ENCODE measurements at regions not wholly inside any gene's neighbourhood (a gene's known extent, or its start where the extent isn't known, plus 50 kb on each side); places are given as distances from the start of the nearest gene placed in this dataset.
A peak's percentile ranks its signal among the peaks of the same experiment; 100 is the strongest.

DNA sequence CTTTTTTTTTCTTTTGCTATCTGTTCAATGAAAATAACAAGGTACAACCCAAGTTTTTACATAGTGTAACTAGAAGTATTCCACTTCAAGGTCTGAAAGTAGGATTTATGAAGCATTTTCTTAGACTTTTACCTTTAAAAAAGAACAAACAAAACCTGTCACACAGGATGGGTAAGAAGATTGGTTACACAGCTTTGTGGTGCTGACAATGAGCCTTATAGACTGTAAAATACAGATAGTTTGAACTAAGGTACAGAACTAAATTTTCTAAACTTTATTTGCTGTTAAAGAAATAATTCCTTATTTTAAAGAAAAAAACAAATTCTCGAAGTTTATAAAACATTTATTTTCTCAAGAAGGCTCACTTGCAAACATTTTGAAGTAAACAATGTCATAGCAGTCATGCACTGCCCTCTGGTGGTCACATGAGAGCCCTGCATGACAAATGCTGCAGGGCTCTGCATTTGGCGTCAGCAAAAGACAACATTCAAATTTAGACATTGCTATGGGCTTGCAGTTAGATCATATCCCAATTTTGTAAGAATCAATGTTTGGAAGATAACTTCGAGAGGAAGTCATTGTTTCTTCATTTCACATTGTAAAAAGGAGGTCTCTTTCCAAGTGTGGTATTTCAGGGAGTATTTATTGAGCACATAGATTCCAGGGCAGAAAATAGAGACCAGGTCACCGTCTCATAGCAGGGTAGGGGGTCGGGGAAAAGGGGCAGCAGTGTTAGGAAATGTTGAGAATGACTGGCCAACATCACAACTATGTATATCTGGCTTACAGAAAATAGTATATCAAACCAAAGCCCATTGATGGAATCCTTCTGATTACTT is 115.3 kb upstream of the FMN2 start:
- peak; percentile 50 for DNase-seq (ENCODE audit: low spot score)
- TF ChIP-seq, protein P1, sequence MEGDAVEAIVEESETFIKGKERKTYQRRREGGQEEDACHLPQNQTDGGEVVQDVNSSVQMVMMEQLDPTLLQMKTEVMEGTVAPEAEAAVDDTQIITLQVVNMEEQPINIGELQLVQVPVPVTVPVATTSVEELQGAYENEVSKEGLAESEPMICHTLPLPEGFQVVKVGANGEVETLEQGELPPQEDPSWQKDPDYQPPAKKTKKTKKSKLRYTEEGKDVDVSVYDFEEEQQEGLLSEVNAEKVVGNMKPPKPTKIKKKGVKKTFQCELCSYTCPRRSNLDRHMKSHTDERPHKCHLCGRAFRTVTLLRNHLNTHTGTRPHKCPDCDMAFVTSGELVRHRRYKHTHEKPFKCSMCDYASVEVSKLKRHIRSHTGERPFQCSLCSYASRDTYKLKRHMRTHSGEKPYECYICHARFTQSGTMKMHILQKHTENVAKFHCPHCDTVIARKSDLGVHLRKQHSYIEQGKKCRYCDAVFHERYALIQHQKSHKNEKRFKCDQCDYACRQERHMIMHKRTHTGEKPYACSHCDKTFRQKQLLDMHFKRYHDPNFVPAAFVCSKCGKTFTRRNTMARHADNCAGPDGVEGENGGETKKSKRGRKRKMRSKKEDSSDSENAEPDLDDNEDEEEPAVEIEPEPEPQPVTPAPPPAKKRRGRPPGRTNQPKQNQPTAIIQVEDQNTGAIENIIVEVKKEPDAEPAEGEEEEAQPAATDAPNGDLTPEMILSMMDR (IDR thresholded peaks at IDR 0.05; ENCODE audit: borderline replicate concordance, control extremely low read depth, extremely low read depth, insufficient read depth, missing control alignments), result peak; percentile 87
- in situ Hi-C loops (cut with MboI; ENCODE audit: low sequenced_read_pairs, unreplicated experiment), result no loop called here

DNA sequence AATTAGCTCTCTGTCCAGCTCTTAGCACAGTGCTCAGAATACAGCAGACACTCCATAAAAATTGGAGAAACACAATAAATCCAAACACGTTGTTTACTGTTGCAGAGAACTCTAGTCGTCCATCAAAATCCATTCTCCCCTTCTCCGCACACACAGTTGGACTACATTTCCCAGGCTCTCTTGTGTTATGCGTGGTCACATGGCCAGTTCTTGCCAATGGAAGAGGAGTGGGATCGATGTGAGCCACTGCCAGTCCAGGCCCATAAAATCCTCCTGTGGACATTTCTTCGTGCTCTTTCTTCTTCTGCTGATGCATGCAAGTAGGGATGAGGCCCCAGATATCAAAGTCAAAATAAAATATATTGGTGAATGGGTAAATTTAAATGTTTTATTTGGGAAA is 114.3 kb upstream of the FMN2 start:
- in situ Hi-C loops (cut with MboI; ENCODE audit: low sequenced_read_pairs, unreplicated experiment), result no loop called here
- TF ChIP-seq, protein P1 (IDR thresholded peaks at IDR 0.05; ENCODE audit: borderline replicate concordance, control extremely low read depth, extremely low read depth, insufficient read depth, missing control alignments), result no peak
- DNase-seq (ENCODE audit: low spot score), result no peak

DNA sequence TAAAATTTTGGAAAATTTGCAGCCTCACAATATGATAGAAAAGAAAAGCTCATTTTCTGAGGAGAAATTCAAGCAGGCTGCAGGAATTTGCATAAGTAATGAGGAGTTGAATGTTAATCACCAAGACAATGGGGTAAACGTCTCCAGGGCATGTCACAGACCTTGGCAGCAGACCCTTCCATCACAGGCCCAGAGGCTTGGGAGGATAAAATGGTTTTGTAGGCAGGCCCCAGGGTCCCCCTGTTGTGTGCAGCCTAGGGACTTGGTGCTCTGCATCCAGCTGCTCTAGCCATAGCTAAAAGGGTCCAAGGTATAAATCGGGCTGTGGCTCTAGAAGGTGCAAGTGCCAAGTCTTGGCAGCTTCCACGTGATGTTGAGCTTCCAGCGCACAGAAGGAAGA is 112.2 kb upstream of the FMN2 start:
- TF ChIP-seq, protein P1 (IDR thresholded peaks at IDR 0.05; ENCODE audit: borderline replicate concordance, control extremely low read depth, extremely low read depth, insufficient read depth, missing control alignments), result no peak
- in situ Hi-C loops (cut with MboI; ENCODE audit: low sequenced_read_pairs, unreplicated experiment), result no loop called here

DNA sequence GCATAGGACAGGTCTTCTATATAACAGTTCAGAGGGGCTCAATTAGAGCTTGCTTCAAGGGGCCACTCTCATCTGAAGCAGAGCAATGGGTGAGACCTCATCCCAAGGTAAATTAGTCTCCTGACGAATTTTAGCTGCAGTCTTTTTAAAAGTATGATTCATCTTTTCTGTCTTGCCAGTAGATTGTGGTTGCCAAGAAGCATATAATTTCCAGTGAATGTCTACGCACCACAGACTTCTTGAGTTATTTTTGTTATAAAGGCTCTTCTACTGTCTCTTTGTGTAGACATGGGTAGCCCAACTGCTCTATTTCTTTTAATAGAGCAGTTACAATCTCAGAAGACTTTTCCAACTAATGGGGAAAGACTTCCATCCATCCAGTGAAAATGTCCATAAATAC is 108.9 kb upstream of the FMN2 start:
- in situ Hi-C loops (cut with MboI; ENCODE audit: low sequenced_read_pairs, unreplicated experiment), result no loop called here
- TF ChIP-seq, protein P1 (IDR thresholded peaks at IDR 0.05; ENCODE audit: borderline replicate concordance, control extremely low read depth, extremely low read depth, insufficient read depth, missing control alignments), result no peak
- no peak for DNase-seq (ENCODE audit: low spot score)

More for the DNA sequence above, 112.2 kb upstream of the FMN2 start:
- no peak for DNase-seq (ENCODE audit: low spot score)

DNA sequence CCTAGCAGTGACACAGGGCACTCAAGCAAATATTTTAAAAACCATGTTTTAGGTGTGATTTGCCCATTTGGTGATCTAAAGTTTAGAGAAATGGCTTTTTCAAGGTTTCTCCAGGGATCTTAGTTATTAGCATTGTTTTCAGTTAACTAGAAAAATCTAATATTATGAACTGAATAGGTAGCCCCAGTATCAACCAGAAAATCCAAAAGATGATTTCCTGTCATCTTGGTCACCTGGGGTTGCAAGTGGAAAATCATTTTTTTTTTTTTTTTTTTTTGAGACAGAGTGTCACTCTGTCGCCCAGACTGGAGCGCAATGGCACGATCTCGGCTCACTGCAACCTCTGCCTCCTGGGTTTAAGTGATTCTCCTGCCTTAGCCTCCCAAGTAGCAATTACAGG is 106.6 kb upstream of the FMN2 start:
- DNase-seq (ENCODE audit: low spot score), result no peak
- TF ChIP-seq, protein P1 (IDR thresholded peaks at IDR 0.05; ENCODE audit: borderline replicate concordance, control extremely low read depth, extremely low read depth, insufficient read depth, missing control alignments), result no peak
- in situ Hi-C loops (cut with MboI; ENCODE audit: low sequenced_read_pairs, unreplicated experiment), result no loop called here

DNA sequence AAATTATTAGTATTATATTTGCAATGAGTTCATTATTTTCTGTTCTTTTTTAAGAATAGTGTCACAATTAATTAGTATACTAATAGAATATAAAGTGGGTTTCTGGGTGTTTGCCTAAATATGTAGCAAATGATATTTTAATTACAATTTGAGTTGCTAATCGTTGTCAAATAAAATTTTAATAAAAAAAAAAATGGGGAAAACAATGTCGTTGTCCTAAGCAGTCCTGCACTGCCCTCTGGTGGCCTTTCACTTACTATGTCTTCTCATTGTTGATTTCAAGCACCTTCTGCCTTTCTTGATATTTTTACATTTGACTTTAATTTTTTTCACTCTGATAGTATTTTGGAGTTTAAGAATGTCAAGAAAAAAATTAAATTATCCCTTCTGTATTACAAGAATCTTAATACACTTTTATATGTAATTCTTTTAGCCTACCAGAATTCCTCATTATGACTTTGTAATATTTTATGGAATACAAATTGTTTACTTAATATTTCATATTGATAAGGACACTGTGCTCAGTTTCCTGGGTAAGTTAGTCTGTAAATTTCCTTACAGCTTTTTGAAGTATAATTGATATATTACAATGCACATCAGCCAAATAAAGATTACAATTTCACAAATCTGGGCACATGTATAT is 104.5 kb upstream of the FMN2 start:
- TF ChIP-seq, protein P1 (IDR thresholded peaks at IDR 0.05; ENCODE audit: borderline replicate concordance, control extremely low read depth, extremely low read depth, insufficient read depth, missing control alignments), result peak; percentile 50
- in situ Hi-C loops (cut with MboI; ENCODE audit: low sequenced_read_pairs, unreplicated experiment), result no loop called here
- DNase-seq (ENCODE audit: low spot score), result no peak
